HG02571 (cell line): ENCODE measurements at regions not wholly inside any gene's neighbourhood (a gene's known extent, or its start where the extent isn't known, plus 50 kb on each side); places are given as distances from the start of the nearest gene placed in this dataset.

Experiments
- ATAC-seq: cut with Tn5 transposase; IDR thresholded peaks from one replicate; pipeline ENCODE4 v1.9.1; 2021; ENCODE audit warnings: mild to moderate bottlenecking, moderate library complexity; ENCODE audit not compliant: unreplicated experiment

DNA sequence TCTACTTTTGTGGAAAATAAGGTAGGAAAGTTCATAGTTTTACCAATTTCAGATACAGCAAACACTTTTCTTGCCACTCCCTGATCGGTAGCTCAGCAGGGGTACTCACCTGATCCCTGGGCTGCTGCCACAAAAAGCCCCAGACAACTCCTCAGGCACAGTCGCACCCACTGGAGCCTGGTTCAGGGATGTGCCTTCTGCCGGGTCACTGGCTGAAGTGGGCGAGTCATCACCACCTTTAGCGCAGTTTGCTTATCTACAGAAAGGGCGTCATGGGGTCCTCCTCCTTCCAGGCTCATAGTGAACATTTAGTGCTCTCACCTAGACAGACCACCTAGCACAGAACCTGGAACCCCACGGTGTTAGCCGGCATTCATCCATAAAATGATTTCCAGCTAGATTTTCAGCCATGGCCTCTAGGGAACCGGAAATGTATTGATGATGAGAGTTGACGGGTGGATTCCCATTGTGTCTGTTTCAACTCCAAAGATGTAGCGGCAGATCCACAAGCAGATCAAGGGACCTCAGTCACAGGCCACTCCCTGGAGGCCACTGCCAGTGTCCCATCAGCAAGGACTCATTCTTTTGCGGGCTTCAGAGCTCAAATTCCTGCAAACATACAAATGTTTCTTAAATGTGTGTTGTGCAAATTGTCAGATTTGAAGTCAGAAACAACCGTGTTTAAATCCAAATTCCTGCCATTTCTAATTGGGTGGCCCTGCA lies 408.4 kb upstream of the SALL3 start:
- ATAC-seq, result no peak

DNA sequence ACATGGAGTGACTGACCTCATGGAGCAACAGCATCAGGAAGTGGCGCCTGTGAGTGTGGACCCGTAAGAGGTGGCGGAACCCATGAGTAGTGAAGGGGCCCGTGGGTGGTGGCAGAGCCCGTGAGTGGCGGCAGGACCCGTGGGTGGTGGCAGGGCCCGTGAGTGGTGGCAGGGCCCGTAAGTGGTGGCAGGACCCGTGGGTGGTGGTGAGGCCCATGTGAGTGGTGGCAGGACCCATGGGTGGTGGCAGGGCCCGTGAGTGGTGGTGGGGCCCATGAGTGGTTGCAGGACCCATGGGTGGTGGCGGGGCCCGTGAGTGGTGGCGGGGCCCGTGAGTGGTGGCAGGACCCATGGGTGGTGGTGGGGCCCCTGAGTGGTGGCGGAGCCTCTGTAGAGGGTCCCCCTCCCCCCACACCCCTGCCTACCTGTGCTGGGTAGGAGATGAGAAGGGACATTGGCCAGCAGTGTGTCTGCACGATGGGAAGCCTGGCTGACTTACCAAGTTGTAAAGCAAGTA lies 407.7 kb upstream of the SALL3 start:
- no peak for ATAC-seq

DNA sequence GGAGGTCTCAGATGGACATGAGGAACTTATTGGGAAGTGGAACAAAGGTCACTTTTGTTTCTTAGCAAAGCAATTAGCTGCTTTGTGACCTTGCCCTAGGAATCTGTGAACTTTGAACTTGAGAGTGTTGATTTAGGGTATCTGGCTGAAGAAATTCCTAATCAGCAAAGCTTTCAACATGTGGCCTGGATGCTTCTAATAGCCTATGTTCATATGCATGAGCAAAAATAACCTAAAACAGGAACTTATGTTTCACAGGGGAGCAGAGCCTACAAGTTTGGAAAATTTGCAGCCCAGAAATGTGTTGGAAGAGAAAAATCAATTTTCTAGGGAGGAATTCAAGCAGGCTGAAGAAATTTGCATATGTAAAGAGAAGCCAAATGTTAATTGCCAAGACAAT lies 405.8 kb upstream of the SALL3 start:
- ATAC-seq, result no peak

DNA sequence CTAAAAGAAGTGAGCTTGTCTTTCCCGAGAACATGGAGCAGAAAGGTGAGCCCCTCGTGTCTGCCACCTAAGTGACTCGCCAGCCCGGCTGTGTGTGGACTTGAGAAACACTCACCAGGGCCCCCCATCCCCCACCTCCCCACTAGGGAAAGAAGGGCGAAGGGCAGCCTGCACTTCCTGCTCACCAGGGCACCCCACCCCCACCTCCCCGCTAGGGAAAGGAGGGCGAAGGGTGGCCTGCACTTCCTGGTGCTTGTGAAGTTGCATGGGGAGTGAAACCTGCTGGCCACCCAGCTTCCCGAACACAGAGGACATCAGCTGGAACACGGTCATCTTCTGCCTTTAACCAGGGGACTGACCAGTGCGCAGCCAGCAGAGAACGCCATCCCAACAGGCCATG lies 402.7 kb upstream of the SALL3 start:
- no peak for ATAC-seq

DNA sequence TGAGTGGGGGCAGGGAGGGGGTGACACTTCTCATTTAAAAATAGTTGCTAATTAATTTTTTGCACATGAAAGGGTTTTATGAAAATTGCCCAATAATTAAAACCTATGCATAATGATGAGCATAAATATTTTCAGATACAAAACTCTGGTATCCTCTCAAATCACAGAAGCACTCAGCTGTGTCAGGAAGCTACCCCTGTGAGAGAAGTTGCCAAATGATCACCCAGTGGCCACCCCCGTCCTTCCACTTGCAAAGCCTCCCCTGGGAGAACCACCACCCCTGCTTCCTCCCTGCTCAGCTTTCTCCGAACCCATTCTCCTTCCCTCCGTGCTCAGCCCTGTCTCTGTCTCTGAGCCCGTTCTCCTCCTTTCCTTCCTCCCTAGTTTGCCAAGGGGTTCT lies 400.2 kb upstream of the SALL3 start:
- no peak for ATAC-seq

DNA sequence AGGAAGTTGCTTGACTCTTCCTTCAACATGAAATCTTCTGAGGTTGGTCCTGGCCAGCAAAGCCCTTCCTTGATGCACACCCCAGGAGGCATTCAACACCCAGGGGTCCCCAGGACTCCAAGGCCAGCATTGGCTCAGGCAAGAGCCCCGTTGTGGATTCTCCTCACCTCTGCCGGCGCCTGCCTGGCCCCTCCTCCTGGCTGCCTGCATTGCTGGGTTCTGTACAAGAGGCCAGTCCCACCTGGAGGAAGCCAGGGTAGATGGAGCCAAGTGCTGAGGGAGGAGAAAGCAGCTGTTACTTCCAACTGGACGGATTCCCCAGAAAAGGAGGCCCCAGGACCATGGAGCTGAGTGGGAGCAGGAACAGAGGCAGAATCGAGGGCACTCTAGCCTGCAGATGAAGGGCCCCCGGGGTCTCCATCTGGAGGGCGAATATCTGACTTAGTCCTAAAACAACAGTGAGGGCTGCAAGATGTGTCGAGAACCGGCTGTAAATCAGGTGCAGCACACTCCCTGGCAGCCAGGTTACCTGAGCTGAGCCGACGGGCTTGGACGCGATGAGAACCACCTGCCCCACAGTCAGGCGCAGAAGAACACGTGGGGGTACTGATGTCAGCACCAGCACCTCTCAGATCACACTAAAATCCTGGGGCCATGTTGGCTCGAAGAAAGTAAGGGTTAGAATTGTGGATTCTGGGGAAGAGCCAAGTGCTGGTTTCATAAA lies 399.6 kb upstream of the SALL3 start:
- no peak for ATAC-seq

DNA sequence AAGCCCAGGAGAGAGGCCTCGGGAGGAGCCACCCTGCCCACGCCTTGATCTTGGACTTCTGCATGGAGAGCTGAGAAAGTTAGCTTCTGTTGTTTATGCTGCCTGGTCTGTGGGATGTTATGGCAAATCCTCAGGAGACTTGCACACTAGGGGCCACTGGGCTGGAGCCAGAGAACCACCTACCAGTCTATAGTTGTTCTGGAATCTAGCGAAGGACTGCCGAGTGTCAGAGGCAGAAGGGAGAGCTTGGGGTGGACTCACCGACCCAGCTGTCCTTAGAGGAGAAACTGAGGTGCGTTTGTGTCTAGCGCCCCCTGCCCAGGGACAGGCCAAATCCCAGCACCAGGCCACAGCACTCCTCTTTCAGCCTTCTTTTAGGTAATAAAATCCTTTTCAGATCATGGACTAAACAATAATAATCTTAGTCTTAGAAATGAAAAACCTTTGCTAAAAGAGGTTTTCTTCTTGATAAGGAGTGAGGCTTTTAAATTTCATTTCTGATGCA lies 398.7 kb upstream of the SALL3 start:
- no peak for ATAC-seq

DNA sequence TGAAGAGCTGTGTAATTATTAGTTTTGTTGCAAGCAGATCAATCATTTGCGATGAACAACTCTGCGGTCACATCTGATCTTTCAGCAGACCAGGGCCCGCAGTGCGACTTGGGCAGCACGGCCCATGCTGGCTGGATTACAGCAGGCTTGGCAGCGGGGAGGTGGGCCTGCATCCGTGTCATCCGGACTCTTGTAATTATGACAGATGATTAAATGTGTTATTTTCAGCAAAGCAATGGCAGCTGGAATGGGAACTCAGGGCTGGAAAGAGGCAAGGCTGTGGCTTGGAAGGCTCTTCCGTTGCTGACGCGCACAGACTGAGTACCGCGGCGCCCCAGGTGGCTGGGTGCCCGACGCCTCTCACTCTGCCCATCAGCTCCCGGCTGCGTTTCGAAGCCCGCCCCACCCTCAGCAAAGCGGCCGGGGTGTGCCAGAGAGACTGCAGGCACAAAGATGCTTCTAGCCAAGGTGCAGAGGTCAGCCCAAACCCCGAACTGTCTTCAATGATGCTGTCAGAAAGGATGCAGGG lies 397.4 kb upstream of the SALL3 start:
- no peak for ATAC-seq

DNA sequence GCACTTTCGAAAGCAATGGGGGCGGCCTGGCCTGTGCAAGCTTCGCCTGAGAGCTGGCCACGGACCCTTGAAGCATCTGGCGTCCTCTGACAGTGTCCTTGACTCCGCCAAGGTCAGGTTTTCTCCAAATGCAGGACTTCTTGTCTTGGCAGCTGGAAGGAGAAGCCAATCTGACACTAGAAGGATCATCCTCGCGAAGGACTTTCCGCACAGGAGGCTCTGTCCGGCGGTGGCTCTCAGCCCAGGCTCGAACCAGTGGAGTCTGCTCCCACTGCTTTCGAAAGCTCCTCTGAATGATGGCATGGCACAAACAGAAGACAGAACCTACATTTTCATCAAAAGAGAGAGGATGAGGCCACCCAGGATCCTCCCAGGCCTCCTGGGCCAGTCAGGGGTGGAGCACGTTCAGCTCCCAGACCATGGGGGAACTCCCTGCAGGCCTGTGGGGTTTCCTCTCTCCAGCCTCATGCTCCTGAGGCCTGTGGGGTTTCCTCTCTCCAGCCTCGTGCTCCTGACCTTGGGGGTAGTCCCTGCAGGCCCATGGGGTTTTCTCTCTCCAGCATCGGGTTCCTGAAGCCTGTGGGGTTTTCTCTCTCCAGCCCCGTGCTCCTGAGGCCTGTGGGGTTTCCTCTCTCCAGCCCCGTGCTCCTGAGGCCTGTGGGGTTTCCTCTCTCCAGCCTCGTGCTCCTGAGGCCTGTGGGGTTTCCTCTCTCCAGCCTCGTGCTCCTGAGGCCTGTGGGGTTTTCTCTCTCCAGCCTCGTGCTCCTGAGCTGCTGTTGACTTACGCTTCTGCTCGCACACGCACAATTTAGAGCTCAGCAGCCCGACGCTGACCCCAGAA lies 396.5 kb upstream of the SALL3 start:
- no peak for ATAC-seq

DNA sequence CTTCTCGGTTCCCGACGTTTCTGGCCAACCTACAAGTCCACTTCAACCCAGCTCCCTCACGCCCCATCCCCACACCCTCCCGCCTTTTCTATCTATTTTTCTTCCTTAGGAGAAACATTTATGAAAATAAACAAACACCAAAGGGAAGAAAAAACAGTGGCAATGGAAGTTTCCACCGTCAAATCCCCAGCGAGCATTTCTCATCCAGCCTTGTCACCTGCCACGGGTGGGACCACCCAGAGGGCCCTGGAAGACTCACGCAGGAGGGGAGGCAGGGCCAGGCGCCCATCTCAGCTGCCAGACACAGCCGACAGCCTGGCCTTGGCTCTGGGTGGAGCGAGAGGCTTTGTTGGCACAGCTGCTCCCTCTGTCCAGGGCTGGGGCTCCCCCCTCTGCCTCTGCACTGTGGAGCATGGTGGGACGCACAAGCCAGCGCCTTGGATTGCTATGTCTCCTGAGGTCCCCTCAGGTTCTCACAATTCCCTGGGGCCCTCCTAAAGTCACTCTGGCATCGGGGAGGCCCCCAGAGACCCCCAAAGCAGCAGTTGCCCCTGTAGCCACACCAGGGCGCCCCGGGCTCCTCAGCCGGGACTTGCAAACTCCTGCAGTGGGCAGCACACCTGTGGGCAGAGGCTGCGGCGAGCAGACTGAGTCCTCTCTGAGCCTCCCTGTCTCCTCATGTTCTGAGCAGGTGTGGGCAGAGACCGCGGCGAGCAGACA lies 395.7 kb upstream of the SALL3 start:
- ATAC-seq, result no peak

DNA sequence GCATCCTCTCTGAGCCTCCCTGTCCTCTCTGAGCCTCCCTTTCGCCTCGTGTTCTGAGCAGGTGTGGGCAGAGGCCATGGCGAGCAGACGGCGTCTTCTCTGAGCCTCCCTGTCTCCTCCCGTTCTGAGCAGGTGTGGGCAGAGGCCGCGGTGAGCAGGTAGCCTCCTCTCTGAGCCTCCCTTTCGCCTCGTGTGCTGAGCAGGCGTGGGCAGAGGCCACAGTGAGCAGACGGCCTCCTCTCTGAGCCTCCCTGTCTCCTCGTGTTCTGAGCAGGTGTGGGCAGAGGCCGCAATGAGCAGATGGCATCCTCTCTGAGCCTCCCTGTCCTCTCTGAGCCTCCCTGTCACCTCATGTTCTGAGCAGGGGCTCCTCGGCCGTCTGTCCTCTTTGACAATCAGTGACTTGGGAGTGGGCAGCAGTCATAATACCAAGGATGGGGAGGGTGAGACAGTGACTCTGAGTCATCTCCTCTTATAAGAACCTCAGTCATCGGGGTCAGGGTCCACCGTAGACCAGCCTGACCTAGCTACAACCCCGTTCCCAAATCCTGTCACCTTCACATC lies 395.1 kb upstream of the SALL3 start:
- no peak for ATAC-seq

DNA sequence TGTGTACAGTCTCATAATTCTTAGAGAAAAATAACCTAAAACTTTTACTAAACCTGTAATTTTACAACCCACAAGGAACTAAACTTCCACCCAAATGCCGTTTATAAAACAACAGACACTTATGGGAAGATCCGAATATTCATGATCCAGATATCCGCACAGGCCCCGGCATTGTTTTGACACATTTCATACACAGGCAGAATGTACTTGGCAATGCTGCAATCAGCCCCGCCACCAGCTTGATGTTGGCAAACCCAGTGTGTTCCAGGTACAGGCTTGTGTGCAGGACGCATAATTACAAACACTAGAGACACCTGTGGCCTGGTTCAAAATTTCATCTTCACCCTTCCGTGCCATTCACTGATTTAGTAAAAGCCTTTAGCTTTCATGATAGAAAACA lies 393.0 kb upstream of the SALL3 start:
- ATAC-seq, result no peak

DNA sequence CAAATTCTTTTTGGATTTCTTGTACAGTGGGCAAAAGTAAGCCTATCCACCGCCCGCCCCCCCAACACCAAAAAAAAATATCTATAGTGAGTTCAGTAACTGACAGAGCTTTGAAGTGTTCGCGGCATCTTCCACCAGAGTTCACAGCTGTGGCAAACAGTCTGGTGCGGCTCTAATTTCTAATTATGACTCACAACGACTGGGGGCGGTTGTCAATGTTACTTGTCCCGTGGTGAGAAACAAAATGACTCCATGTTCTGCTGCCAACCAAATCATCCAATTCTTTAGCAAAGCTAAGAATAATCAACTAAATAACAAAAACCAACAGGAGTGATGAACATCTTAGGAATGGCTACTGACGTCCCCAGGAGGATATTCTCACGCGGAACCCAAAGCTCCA lies 392.5 kb upstream of the SALL3 start:
- ATAC-seq, result no peak

DNA sequence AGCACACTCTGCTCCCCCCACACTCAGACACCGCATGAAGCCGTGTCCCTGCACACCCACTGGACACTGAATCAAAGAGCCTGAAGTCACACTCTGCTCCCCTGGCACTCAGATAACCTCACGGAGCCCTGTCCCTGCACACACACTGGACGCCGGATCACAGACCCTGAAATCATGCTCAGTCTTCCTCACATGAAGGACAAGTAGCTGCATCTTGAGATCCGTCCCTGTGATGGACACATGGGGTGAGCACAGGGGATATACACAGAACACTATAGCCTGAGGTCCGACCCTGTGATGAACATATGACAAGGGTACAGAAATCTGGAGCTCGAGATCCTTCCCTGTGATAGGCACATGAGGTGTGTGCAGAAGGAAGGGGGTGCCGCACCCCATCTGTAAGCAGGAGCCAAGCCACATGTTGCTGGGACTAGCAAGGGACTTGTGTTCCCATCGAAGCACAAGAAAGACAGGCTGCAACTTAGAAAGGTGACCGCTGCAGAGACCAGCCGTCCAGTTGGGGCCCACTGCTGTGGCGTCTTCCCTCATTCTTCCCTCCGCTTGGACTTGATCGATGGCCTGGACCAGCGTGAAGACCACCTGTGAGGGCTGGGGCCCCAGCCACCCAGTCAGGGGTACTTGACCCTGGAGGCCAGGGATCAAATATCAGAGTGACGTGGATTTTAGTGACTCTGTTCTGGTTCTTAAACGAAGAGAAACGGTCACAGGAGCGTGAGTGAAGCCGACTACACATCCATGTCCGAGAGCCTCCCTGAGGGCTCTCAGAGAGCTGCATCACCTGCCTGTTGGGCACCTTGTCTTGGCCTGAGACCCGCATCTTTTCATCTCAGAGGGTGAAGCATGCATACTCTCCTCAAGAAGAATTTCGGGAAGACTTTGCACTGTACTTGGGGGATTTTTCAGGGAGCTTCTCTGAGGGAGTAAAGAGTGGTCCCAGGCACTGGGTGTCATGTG lies 391.7 kb upstream of the SALL3 start:
- ATAC-seq, result no peak

DNA sequence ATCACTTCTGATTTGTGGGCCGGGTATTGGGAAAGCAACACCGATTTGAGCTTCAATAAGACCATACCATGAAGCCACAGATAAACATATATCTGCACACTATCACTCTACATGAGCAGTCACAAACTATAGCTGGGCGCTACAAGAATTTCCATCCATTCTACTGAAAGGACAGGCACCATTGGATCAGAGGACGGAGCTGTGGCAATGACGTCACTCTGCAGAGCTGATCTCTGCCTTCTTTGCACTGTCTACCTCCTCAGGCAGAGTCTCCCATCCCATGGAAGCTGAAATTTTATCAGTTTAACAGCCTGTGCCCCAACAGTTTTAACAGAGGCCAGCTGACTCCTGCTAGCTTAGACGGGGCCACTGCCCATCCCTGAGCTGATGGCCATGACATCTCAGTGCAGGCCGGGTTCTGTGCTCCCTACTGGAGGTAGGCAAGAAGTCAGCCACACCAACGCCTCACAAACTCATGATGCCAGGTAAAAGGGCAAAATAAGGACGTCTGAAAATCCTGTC lies 389.6 kb upstream of the SALL3 start:
- no peak for ATAC-seq

DNA sequence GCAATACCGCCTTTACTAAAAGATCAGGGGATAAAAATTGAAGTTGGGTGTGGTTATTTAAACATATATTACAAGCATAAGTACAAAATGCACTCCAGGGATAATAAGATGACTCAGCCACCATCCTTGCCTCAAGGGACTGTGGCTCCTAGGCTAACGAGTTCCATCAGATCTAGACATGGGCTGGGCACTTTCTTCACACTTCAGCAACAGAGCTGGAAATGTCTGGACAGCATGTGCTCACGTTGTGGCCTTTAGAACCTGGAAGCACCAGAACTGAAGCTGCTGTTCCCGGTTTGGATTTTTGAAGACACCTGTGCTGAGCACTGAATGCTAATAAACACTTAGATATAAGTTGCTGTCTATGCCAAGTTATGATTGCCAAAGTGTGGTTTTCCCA lies 384.2 kb upstream of the SALL3 start:
- ATAC-seq, result no peak

DNA sequence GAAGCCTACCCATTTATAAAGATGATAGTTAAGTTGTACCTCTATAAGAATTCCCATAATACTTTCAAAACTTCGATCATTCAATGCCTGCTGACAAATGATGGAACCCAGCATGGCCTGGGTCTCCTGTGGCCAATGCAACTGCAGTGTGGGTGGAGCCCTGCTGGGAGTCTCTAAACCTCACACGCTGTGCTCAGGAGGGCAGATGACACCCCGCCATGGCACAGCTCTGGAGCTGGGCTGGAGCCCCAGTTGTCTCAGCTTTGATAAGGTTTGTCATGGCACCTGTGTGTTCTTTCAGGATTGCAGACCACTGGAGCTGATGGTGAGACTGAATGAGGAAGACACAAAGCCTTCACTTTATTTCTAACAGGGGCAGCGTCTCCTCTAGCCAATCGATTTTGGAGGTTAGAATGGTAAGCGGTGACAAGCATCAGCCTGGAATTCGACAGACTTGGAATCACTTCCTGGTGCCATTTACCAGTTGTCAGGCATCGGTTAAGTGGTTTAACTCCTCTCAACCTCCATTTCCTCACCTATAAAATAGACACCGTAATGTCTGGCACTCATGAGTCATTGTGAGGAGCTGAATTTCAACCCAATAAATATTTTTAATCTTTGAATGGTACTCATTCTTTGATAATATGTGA lies 383.6 kb upstream of the SALL3 start:
- ATAC-seq, result no peak

DNA sequence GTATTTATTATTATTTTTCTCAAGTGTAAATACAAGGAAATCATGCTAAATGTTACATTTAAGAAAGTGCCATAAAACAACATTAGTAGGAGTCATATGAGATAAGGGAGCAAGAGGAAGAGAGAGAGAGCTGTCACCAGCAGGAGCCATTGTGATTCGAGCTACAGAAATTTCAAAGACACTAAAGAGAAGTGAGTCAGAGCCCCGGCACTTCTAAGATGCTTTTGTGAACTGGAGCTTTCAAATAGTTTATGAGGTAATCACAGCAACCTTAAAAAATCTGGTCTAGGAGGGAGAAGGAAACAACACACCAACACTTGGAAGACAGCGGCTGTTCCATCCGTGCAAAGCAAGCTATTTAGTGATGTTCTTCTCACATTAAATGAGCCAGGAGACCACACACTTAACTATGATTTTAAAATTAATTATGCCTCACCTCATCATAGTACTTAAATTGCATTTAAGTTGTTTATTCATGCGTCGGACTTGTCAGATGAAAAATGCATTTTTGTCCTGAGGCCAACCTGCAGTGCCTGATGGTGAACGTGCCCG lies 382.7 kb upstream of the SALL3 start:
- ATAC-seq, result no peak
